ENCODE measurements at regions not wholly inside any gene's neighbourhood (a gene's known extent, or its start where the extent isn't known, plus 50 kb on each side); places are given as distances from the start of the nearest gene placed in this dataset.

DNA sequence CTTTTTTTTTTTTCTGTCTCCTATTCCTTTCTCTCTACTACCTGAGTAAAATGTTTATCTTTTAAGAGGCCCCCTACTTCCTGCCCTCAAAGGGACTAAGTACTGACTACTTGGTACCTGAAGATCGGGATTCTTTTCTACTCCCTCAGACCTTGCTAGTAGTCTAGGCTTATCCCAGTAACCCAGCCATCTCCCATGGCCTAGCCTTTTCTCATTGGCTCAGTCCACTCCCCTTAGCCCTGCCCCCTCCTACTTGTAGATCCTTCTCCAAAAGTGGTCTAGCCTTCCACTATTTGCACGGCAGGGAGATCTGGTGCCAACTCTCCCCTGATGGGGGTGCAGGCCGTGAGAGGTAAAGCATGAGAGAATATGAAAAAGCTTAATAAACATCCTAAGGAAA lies 133.7 kb downstream of the RCN1 start:
- TF ChIP-seq POLR2AphosphoS5 (IDR thresholded peaks at IDR 0.05; ENCODE audit: low read depth) (no peak), EZH2 (IDR thresholded peaks at IDR 0.05; ENCODE audit: low read depth, unreplicated experiment) (no peak), CREB1 (CRISPR knock-in tag; IDR thresholded peaks at IDR 0.05; ENCODE audit: low read depth) (no peak), STAT1 (IDR thresholded peaks at IDR 0.05; ENCODE audit: unreplicated experiment) (no peak), EZH2phosphoT487 (IDR thresholded peaks at IDR 0.05; ENCODE audit: unreplicated experiment) (no peak), JUNB (IDR thresholded peaks at IDR 0.05; ENCODE audit: unreplicated experiment) (no peak)
- TF ChIP-seq, protein P1, sequence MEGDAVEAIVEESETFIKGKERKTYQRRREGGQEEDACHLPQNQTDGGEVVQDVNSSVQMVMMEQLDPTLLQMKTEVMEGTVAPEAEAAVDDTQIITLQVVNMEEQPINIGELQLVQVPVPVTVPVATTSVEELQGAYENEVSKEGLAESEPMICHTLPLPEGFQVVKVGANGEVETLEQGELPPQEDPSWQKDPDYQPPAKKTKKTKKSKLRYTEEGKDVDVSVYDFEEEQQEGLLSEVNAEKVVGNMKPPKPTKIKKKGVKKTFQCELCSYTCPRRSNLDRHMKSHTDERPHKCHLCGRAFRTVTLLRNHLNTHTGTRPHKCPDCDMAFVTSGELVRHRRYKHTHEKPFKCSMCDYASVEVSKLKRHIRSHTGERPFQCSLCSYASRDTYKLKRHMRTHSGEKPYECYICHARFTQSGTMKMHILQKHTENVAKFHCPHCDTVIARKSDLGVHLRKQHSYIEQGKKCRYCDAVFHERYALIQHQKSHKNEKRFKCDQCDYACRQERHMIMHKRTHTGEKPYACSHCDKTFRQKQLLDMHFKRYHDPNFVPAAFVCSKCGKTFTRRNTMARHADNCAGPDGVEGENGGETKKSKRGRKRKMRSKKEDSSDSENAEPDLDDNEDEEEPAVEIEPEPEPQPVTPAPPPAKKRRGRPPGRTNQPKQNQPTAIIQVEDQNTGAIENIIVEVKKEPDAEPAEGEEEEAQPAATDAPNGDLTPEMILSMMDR (conservative IDR thresholded peaks at IDR 0.05; ENCODE audit: low read depth in 2 of 2): no peak
- TF ChIP-seq, protein P2, sequence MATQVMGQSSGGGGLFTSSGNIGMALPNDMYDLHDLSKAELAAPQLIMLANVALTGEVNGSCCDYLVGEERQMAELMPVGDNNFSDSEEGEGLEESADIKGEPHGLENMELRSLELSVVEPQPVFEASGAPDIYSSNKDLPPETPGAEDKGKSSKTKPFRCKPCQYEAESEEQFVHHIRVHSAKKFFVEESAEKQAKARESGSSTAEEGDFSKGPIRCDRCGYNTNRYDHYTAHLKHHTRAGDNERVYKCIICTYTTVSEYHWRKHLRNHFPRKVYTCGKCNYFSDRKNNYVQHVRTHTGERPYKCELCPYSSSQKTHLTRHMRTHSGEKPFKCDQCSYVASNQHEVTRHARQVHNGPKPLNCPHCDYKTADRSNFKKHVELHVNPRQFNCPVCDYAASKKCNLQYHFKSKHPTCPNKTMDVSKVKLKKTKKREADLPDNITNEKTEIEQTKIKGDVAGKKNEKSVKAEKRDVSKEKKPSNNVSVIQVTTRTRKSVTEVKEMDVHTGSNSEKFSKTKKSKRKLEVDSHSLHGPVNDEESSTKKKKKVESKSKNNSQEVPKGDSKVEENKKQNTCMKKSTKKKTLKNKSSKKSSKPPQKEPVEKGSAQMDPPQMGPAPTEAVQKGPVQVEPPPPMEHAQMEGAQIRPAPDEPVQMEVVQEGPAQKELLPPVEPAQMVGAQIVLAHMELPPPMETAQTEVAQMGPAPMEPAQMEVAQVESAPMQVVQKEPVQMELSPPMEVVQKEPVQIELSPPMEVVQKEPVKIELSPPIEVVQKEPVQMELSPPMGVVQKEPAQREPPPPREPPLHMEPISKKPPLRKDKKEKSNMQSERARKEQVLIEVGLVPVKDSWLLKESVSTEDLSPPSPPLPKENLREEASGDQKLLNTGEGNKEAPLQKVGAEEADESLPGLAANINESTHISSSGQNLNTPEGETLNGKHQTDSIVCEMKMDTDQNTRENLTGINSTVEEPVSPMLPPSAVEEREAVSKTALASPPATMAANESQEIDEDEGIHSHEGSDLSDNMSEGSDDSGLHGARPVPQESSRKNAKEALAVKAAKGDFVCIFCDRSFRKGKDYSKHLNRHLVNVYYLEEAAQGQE (IDR thresholded peaks at IDR 0.05; ENCODE audit: unreplicated experiment): no peak

Data from GM23338 (cell line).